Progenitor cell of endocrine pancreas (in vitro differentiated cells): ENCODE measurements at regions not wholly inside any gene's neighbourhood (a gene's known extent, or its start where the extent isn't known, plus 50 kb on each side); places are given as distances from the start of the nearest gene placed in this dataset.

Source experiments
- DNase-seq: peaks from one replicate; pipeline ENCODE4 v3.0.0; 2021; ENCODE audit warnings: low spot score; ENCODE audit not compliant: unreplicated experiment
- H3K27ac Mint-ChIP-seq: 2 replicates; pipeline ENCODE4 v1.8.0; 2021; ENCODE audit warnings: mild to moderate bottlenecking, moderate library complexity, mixed read lengths
- H3K27me3 Mint-ChIP-seq: 2 replicates; pipeline ENCODE4 v1.8.0; 2021; ENCODE audit warnings: mixed read lengths
- H3K36me3 Mint-ChIP-seq: 2 replicates; pipeline ENCODE4 v1.8.0; 2022; ENCODE audit warnings: mixed read lengths; ENCODE audit not compliant: insufficient read depth
- H3K4me1 Mint-ChIP-seq: 2 replicates; pipeline ENCODE4 v1.8.0; 2021; ENCODE audit warnings: low read depth, mixed read lengths
- H3K4me3 Mint-ChIP-seq: 2 replicates; pipeline ENCODE4 v1.8.0; 2021; ENCODE audit warnings: low read depth, mild to moderate bottlenecking, moderate library complexity, mixed read lengths
- H3K9me3 Mint-ChIP-seq: 2 replicates; pipeline ENCODE4 v1.8.0; 2021; ENCODE audit warnings: low read depth, mixed read lengths
- TF ChIP-seq, protein P1 (sequence below): fragments of 200-600 bp; sonication (generic); IDR thresholded peaks from one replicate; pipeline ENCODE4 v1.5.0; 2021; ENCODE audit warnings: antibody characterized with exemption, mild to moderate bottlenecking; ENCODE audit not compliant: unreplicated experiment

DNA sequence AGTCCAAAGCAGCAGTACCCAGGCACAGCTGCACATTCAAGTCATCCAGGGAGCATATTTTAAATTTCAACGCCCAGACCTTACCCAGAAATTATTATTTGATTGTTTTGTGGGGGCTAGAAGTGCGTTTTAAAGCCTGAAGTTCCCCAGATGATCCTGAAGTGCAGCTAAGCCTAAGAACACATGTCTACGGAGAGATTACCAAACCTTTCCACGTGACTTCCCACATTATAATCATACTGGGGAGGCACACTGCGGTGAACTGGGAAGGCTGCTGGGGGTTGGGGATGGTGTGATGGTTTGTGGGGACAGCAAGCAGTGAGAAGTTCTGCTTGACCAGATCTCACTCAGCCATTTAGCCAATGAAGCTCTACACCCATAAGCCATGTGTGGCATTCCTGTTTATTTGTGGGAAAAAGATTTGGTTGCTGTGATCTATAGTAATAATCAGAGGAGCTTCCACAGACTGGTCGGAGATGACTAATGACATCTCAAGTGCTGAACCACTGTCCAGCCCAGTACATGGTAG lies 93.4 kb upstream of the CDH6 start:
- Mint-ChIP-seq H3K4me1 (peaks cover 58% of the 10 kb centered on the region), H3K4me3 (no peak overlapping the region), H3K27ac (no peak overlapping the region), H3K27me3 (no peaks in the 10 kb centered on the region), H3K36me3 (no peaks in the 10 kb centered on the region), H3K9me3 (no peaks in the 10 kb centered on the region)
- no peak for DNase-seq
- TF ChIP-seq, protein P1, sequence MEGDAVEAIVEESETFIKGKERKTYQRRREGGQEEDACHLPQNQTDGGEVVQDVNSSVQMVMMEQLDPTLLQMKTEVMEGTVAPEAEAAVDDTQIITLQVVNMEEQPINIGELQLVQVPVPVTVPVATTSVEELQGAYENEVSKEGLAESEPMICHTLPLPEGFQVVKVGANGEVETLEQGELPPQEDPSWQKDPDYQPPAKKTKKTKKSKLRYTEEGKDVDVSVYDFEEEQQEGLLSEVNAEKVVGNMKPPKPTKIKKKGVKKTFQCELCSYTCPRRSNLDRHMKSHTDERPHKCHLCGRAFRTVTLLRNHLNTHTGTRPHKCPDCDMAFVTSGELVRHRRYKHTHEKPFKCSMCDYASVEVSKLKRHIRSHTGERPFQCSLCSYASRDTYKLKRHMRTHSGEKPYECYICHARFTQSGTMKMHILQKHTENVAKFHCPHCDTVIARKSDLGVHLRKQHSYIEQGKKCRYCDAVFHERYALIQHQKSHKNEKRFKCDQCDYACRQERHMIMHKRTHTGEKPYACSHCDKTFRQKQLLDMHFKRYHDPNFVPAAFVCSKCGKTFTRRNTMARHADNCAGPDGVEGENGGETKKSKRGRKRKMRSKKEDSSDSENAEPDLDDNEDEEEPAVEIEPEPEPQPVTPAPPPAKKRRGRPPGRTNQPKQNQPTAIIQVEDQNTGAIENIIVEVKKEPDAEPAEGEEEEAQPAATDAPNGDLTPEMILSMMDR: no peak

DNA sequence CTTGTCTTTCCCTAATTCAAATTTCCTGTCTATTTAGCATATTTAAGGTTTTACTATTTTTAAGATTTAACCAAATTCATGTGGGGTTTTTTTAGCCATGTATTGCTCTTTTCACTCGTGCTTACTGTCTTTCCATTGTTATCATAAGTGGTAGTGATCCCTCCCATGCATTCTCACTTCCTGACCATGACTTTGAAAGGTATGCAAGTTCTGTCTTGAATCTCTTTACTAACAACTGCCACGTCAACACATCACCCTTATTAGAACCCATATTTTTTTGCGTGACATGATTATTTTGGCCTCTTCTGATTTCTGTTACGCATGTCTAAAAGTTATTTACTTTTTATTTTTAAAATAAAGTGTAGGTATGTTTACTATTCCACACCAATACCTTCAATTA lies 94.7 kb upstream of the CDH6 start:
- DNase-seq: no peak
- H3K27me3 Mint-ChIP-seq: no peaks in the 10 kb centered on the region
- no peaks in the 10 kb centered on the region for H3K36me3 Mint-ChIP-seq
- H3K4me3 Mint-ChIP-seq: no peak overlapping the region
- H3K27ac Mint-ChIP-seq: no peak overlapping the region
- H3K4me1 Mint-ChIP-seq: peaks cover 55% of the 10 kb centered on the region
- TF ChIP-seq, protein P1: no peak
- H3K9me3 Mint-ChIP-seq: no peaks in the 10 kb centered on the region

DNA sequence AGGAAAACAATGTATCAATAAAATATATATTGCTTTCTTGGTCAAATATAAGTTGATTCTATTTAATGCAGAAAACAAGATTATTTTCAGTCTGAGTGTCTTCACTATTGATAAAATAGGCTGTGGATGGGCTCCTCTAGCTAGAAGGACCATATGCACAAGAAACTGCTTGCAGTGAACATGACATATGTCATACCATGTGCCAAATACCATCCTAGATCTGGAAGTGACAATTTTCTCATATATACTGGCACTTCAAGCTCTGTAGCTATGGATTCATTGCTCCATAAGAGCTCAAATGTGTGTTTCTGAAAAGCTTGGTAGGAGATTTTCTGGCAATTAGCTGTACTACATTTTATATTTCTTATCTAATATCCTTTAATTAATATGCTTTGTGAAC lies 95.6 kb upstream of the CDH6 start:
- no peak for DNase-seq
- Mint-ChIP-seq H3K27me3 (no peaks in the 10 kb centered on the region), H3K4me1 (peaks cover 49% of the 10 kb centered on the region), H3K9me3 (peaks cover 4% of the 10 kb centered on the region), H3K4me3 (no peak overlapping the region), H3K36me3 (peaks cover 3% of the 10 kb centered on the region), H3K27ac (no peak overlapping the region)
- TF ChIP-seq, protein P1: no peak

DNA sequence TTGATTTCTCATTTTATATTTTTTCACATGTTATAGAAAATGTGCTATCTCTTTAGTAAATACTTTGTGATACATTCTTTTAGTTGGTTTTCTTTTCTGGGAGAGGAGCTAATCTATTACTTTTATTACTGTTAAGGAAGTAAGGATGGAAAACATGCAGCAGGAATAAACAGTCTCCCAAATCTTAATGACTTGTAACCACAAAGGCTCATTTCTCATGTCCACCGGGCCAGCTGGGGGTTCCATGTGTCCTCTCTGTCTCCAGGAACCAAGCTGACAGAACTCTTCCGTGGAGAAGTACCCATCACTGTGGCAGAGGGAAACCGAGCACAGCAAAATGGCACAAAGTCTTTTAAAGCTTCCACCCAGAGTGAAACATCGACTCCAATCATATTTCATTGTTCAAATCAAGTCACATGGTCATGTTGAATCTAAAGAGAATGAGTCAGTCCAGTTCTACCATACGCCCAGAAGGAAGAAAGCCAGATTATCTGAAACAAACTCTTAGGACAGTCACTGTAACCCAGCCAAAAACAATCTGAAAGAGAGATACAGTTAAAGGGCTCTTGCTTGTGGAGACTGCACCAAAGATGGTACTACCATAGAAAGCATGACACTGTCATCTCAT lies 97.1 kb upstream of the CDH6 start:
- no peak for DNase-seq
- peaks cover 3% of the 10 kb centered on the region for H3K27me3 Mint-ChIP-seq
- TF ChIP-seq, protein P1: no peak
- peaks cover 3% of the 10 kb centered on the region for H3K36me3 Mint-ChIP-seq
- H3K4me3 Mint-ChIP-seq: no peak overlapping the region
- H3K27ac Mint-ChIP-seq: no peak overlapping the region
- peaks cover 4% of the 10 kb centered on the region for H3K9me3 Mint-ChIP-seq
- peaks cover 35% of the 10 kb centered on the region for H3K4me1 Mint-ChIP-seq

GRCh38 chr5:31095796-31096195 lies 97.7 kb upstream of the CDH6 start:
- Mint-ChIP-seq H3K27ac (no peak overlapping the region), H3K9me3 (peaks cover 4% of the 10 kb centered on the region)

More at GRCh38 chr5:31095796-31096195, 97.7 kb upstream of the CDH6 start:
- Mint-ChIP-seq H3K27me3 (peaks cover 3% of the 10 kb centered on the region), H3K36me3 (peaks cover 3% of the 10 kb centered on the region), H3K4me3 (no peak overlapping the region), H3K4me1 (peaks cover 33% of the 10 kb centered on the region)
- no peak for DNase-seq
- TF ChIP-seq, protein P1: no peak
